ENCODE measurements at regions not wholly inside any gene's neighbourhood (a gene's known extent, or its start where the extent isn't known, plus 50 kb on each side); places are given as distances from the start of the nearest gene placed in this dataset.

DNA sequence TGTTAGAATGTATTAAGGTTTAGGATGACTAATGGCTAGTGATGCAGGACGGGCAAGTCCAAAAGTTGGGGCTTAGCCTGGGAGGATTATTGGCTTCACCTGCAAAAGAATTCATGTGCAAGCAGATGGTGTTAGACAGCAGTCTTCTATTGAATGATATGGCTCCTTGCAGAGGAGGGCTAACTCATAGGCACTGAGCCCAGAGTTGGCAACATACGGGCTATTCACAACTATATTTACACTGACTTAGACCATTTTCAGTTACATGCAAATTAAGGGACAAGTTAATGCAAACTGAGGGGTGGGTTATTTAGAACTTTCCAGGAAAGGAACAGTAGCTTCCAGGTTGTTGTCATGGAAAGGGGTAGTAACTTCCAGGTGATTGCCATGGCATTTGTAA, 1017.1 kb upstream of the EEF2KMT start:
- intact Hi-C loops (cut with DNase I): no loop called here
- ATAC-seq: no peak
- Histone ChIP-seq H3K36me3 (no peaks in the 10 kb centered on the region), H3K27me3 (no peaks in the 10 kb centered on the region), H3K27ac (no peak overlapping the region), H3K4me1 (no peaks in the 10 kb centered on the region), H3K4me3 (no peak overlapping the region), H3K9me3 (no peaks in the 10 kb centered on the region)
- TF ChIP-seq, protein P1, sequence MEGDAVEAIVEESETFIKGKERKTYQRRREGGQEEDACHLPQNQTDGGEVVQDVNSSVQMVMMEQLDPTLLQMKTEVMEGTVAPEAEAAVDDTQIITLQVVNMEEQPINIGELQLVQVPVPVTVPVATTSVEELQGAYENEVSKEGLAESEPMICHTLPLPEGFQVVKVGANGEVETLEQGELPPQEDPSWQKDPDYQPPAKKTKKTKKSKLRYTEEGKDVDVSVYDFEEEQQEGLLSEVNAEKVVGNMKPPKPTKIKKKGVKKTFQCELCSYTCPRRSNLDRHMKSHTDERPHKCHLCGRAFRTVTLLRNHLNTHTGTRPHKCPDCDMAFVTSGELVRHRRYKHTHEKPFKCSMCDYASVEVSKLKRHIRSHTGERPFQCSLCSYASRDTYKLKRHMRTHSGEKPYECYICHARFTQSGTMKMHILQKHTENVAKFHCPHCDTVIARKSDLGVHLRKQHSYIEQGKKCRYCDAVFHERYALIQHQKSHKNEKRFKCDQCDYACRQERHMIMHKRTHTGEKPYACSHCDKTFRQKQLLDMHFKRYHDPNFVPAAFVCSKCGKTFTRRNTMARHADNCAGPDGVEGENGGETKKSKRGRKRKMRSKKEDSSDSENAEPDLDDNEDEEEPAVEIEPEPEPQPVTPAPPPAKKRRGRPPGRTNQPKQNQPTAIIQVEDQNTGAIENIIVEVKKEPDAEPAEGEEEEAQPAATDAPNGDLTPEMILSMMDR (IDR thresholded peaks at IDR 0.05): no peak
- 36 to 44% methylated on average over 2 of the region's 2 CpGs for WGBS, 2 donors
- DNase-seq: no peak
- no peak for FAIRE-seq

DNA sequence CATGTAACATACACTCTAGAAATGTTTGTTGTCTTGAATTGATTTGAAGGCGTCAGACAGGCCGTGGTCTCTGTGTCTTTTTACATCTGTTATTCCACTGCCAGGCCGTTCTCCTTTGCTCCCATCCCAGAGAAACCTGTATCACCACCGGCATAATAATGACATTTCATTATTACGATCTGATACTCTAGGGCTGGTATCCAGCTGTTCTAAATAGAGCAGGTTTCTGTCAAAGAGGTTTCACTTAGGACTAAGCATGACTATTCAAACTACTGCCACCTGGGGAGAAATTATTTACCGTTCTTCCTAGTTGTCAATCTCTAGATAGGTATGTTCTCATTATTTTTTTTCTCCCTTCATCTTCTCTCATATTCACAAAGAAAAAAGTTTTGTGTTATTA, 1016.2 kb upstream of the EEF2KMT start:
- H3K4me1 ChIP-seq: no peaks in the 10 kb centered on the region
- FAIRE-seq: no peak
- no peak for ATAC-seq
- H3K4me3 ChIP-seq: no peak overlapping the region
- no peak for DNase-seq
- intact Hi-C loops (cut with DNase I): no loop called here
- H3K27me3 ChIP-seq: no peaks in the 10 kb centered on the region
- no peak overlapping the region for H3K27ac ChIP-seq
- H3K36me3 ChIP-seq: no peaks in the 10 kb centered on the region
- TF ChIP-seq, protein P1 (IDR thresholded peaks at IDR 0.05): no peak
- 43 to 52% methylated on average over 6 of the region's 6 CpGs for WGBS, 2 donors
- H3K9me3 ChIP-seq: no peaks in the 10 kb centered on the region

DNA sequence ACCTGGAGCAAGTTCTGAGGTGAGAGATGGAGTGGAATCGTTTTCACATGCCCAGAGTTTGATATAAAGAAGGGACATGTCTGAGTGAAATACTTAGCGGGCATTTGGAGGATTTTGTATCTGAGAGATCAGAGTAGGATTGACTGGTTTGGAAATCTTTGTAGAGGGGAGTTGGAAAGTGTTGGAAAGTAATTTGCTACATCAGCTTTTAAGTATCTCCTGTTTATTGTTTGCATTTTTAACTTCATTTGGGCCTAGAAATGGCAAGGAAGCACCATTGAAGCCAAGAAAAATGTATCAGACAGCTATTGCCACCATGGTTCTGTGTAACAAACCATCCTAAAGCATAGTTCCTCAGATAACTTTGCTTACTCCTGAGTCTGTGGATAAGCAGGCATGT, 1015.1 kb upstream of the EEF2KMT start:
- ATAC-seq (no peak), FAIRE-seq (no peak), DNase-seq (no peak)
- TF ChIP-seq, protein P1 (IDR thresholded peaks at IDR 0.05): no peak
- Histone ChIP-seq H3K27ac (no peak overlapping the region), H3K36me3 (no peaks in the 10 kb centered on the region), H3K27me3 (no peaks in the 10 kb centered on the region), H3K9me3 (no peaks in the 10 kb centered on the region), H3K4me3 (no peak overlapping the region), H3K4me1 (no peaks in the 10 kb centered on the region)
- intact Hi-C loops (cut with DNase I): no loop called here
- 47 to 54% methylated on average over 2 of the region's 2 CpGs for WGBS, 2 donors

DNA sequence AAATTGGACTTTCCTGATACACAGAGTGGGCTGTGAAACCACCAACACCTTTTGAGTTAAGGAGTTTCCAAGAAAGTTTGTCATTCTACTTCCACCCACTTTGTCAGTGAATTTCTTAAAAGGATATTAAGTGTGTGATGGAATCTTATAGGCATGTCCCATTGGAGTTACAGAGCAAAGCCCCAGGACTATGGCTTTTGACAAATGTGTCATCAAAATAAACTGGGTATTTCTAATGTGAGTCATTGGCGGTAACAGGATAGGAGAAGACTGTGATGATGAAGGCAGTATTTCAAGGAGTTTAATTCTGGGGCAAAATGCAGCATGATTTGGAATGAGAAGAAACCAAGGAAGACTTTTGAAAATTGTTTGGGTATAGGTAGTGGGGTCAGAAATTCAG, 1013.8 kb upstream of the EEF2KMT start:
- TF ChIP-seq, protein P1 (IDR thresholded peaks at IDR 0.05): no peak
- Histone ChIP-seq H3K27me3 (no peaks in the 10 kb centered on the region), H3K9me3 (no peaks in the 10 kb centered on the region), H3K4me3 (no peak overlapping the region), H3K36me3 (no peaks in the 10 kb centered on the region), H3K4me1 (no peaks in the 10 kb centered on the region), H3K27ac (no peak overlapping the region)
- FAIRE-seq: no peak
- intact Hi-C loops (cut with DNase I): no loop called here
- no peak for DNase-seq
- ATAC-seq: no peak
- whole genome bisulfite sequencing, 2 donors: 90 to 92% methylated on average over 1 of the region's 1 CpG

DNA sequence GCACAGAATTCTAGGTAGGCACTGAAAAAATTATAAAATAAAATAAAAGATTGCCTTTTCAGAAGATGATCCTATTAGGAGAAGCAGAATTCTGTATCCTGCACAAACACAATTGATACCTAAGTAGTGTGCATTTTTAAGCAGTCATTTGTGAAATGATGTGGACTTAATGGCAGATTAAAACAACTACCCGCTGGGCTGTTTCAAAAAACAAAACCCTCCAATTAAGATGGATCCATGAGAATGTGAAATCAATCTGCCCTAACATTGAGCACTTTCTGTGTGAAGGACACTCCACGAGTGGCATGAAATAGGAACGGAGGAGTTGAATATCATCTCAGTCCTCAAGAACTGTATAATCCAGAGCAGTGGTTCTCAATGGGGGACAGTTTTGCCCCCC, 1012.8 kb upstream of the EEF2KMT start:
- WGBS, 2 donors: 49 to 62% methylated on average over 3 of the region's 3 CpGs
- Histone ChIP-seq H3K9me3 (no peaks in the 10 kb centered on the region), H3K27me3 (no peaks in the 10 kb centered on the region), H3K36me3 (no peaks in the 10 kb centered on the region), H3K27ac (no peak overlapping the region), H3K4me3 (no peak overlapping the region), H3K4me1 (no peaks in the 10 kb centered on the region)
- ATAC-seq (no peak), DNase-seq (no peak), FAIRE-seq (no peak)
- TF ChIP-seq, protein P1 (IDR thresholded peaks at IDR 0.05): no peak
- intact Hi-C loops (cut with DNase I): no loop called here
